ENCODE measurements at regions not wholly inside any gene's neighbourhood (a gene's known extent, or its start where the extent isn't known, plus 50 kb on each side); places are given as distances from the start of the nearest gene placed in this dataset.

- no peak for TF ChIP-seq CTCF (IDR thresholded peaks at IDR 0.05)
- no peak for TF ChIP-seq RELA (CRISPR knock-in tag; IDR thresholded peaks at IDR 0.05; ENCODE audit: borderline replicate concordance)
- TF ChIP-seq, protein P1, sequence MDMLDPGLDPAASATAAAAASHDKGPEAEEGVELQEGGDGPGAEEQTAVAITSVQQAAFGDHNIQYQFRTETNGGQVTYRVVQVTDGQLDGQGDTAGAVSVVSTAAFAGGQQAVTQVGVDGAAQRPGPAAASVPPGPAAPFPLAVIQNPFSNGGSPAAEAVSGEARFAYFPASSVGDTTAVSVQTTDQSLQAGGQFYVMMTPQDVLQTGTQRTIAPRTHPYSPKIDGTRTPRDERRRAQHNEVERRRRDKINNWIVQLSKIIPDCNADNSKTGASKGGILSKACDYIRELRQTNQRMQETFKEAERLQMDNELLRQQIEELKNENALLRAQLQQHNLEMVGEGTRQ (CRISPR knock-in tag; IDR thresholded peaks at IDR 0.05): no peak
- TF ChIP-seq, protein P2, sequence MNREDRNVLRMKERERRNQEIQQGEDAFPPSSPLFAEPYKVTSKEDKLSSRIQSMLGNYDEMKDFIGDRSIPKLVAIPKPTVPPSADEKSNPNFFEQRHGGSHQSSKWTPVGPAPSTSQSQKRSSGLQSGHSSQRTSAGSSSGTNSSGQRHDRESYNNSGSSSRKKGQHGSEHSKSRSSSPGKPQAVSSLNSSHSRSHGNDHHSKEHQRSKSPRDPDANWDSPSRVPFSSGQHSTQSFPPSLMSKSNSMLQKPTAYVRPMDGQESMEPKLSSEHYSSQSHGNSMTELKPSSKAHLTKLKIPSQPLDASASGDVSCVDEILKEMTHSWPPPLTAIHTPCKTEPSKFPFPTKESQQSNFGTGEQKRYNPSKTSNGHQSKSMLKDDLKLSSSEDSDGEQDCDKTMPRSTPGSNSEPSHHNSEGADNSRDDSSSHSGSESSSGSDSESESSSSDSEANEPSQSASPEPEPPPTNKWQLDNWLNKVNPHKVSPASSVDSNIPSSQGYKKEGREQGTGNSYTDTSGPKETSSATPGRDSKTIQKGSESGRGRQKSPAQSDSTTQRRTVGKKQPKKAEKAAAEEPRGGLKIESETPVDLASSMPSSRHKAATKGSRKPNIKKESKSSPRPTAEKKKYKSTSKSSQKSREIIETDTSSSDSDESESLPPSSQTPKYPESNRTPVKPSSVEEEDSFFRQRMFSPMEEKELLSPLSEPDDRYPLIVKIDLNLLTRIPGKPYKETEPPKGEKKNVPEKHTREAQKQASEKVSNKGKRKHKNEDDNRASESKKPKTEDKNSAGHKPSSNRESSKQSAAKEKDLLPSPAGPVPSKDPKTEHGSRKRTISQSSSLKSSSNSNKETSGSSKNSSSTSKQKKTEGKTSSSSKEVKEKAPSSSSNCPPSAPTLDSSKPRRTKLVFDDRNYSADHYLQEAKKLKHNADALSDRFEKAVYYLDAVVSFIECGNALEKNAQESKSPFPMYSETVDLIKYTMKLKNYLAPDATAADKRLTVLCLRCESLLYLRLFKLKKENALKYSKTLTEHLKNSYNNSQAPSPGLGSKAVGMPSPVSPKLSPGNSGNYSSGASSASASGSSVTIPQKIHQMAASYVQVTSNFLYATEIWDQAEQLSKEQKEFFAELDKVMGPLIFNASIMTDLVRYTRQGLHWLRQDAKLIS (CRISPR knock-in tag; IDR thresholded peaks at IDR 0.05; ENCODE audit: borderline replicate concordance): no peak
- no peak for TF ChIP-seq FOXJ3 (CRISPR knock-in tag; IDR thresholded peaks at IDR 0.05; ENCODE audit: borderline replicate concordance)
- TF ChIP-seq TEAD4 (CRISPR knock-in tag; IDR thresholded peaks at IDR 0.05): no peak
- no peak for TF ChIP-seq TCF7 (CRISPR knock-in tag; IDR thresholded peaks at IDR 0.05; ENCODE audit: low read depth)
Measured at GRCh38 chr12:76944892-76945291, 66.1 kb upstream of the CSRP2 start.
